GF-D8 (cell line): ENCODE measurements at regions not wholly inside any gene's neighbourhood (a gene's known extent, or its start where the extent isn't known, plus 50 kb on each side); places are given as distances from the start of the nearest gene placed in this dataset.

Experiments
- DNase-seq: peaks from one replicate; lab custom pipeline; 2025; lab: John Stamatoyannopoulos, UW

- DNase-seq = no peak
Observed at GRCh38 chr2:9681427-9681817, 50.6 kb upstream of the YWHAQ start.

- no peak for DNase-seq
Observed at GRCh38 chr2:9685637-9686036, 54.8 kb upstream of the YWHAQ start.

GRCh38 chr2:9686061-9686460 lies 55.3 kb upstream of the YWHAQ start:
- DNase-seq = no peak

GRCh38 chr2:9690252-9690651 lies 59.5 kb upstream of the YWHAQ start:
- no peak for DNase-seq

- DNase-seq = no peak
Observed at GRCh38 chr2:9690716-9691498, 60.1 kb upstream of the YWHAQ start.

GRCh38 chr2:9692456-9693195 lies 61.8 kb upstream of the YWHAQ start:
- no peak for DNase-seq

- DNase-seq = no peak
Observed at GRCh38 chr2:9693196-9693491, 62.3 kb upstream of the YWHAQ start.

GRCh38 chr2:9693646-9694045 lies 62.8 kb upstream of the YWHAQ start:
- DNase-seq = no peak

GRCh38 chr2:9694661-9695234 lies 64.0 kb upstream of the YWHAQ start:
- no peak for DNase-seq

- DNase-seq = no peak
Observed at GRCh38 chr2:9695941-9696340, 65.1 kb upstream of the YWHAQ start.

- DNase-seq = no peak
Observed at GRCh38 chr2:9696731-9697130, 65.9 kb upstream of the YWHAQ start.

- DNase-seq = no peak
Observed at GRCh38 chr2:9697909-9698308, 67.1 kb upstream of the YWHAQ start.

- DNase-seq = no peak
Observed at GRCh38 chr2:9699139-9700108, 68.6 kb upstream of the YWHAQ start.

GRCh38 chr2:9700109-9700495 lies 69.3 kb upstream of the YWHAQ start:
- DNase-seq = no peak

- no peak for DNase-seq
Observed at GRCh38 chr2:9702604-9703084, 71.8 kb upstream of the YWHAQ start.

GRCh38 chr2:9703085-9703678 lies 72.4 kb upstream of the YWHAQ start:
- DNase-seq = no peak

GRCh38 chr2:9703701-9704221 lies 73.0 kb upstream of the YWHAQ start:
- no peak for DNase-seq

- no peak for DNase-seq
Observed at GRCh38 chr2:9704600-9704999, 73.8 kb upstream of the YWHAQ start.

- no peak for DNase-seq
Observed at GRCh38 chr2:9705196-9705595, 74.4 kb upstream of the YWHAQ start.

- DNase-seq = no peak
Observed at GRCh38 chr2:9707008-9707407, 76.2 kb upstream of the YWHAQ start.

- no peak for DNase-seq
Observed at GRCh38 chr2:9707611-9708160, 76.9 kb upstream of the YWHAQ start.
